ENCODE measurements at regions not wholly inside any gene's neighbourhood (a gene's known extent, or its start where the extent isn't known, plus 50 kb on each side); places are given as distances from the start of the nearest gene placed in this dataset.

GRCh38 chr18:43195421-43195820 is 79.9 kb upstream of the RIT2 start:
- no peak for TF ChIP-seq CTCF (IDR thresholded peaks at IDR 0.05; ENCODE audit: low read depth, low read length)
- TF ChIP-seq POLR2A (IDR thresholded peaks at IDR 0.05; ENCODE audit: extremely low read depth, insufficient read length), result no peak
